ENCODE measurements at regions not wholly inside any gene's neighbourhood (a gene's known extent, or its start where the extent isn't known, plus 50 kb on each side); places are given as distances from the start of the nearest gene placed in this dataset.

DNA sequence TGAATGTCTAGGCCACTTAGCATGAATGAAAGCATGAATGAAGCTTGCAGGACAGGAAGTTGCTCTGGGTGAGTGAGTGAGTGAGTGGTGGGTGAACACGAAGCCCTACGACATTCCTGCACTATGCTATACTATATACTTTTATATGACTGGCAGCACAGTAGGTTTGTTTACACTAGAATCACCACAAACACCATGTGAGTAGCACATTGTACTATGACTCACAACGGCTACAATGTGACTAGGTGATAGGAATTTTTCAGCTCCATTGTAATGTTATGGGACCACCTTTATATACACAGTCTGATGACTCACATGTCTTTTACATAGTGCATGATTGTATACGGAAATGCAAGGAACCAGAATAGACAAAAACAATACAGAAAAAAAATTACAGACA is 1480.2 kb downstream of the AACS start:
- TF ChIP-seq, protein P1, sequence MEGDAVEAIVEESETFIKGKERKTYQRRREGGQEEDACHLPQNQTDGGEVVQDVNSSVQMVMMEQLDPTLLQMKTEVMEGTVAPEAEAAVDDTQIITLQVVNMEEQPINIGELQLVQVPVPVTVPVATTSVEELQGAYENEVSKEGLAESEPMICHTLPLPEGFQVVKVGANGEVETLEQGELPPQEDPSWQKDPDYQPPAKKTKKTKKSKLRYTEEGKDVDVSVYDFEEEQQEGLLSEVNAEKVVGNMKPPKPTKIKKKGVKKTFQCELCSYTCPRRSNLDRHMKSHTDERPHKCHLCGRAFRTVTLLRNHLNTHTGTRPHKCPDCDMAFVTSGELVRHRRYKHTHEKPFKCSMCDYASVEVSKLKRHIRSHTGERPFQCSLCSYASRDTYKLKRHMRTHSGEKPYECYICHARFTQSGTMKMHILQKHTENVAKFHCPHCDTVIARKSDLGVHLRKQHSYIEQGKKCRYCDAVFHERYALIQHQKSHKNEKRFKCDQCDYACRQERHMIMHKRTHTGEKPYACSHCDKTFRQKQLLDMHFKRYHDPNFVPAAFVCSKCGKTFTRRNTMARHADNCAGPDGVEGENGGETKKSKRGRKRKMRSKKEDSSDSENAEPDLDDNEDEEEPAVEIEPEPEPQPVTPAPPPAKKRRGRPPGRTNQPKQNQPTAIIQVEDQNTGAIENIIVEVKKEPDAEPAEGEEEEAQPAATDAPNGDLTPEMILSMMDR (IDR thresholded peaks at IDR 0.05; ENCODE audit: low read depth, low read length): no peak
- DNase-seq (ENCODE audit: low read depth in 2 of 2): peak in 1 of 2 donors; percentile 70
- no peak overlapping the region for H3K4me3 ChIP-seq (replicated peaks in 1 of 2; ENCODE audit: low read depth in 2 of 2, low read length in 2 of 2)

DNA sequence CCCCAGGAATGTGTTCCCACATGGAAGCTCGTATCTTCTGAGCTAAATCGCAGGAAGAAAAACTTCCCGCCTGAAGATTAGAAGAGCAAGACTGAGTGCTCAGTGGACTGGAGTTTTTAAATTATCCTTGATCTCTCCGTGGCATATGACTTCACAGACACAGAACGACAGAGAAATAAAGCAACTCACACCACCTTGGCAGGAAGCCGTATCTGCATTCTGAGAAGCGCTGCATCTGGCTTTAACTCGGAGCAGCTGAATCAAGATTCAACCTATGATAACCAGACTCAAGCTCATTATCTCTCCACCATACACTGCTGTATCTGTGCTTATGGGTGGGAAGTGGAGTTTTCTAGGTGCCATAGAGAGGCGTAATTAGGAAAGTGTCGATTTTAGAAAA is 1482.7 kb downstream of the AACS start:
- DNase-seq (ENCODE audit: low read depth in 2 of 2): peak in 1 of 2 donors; percentile 8
- no peak overlapping the region for H3K4me3 ChIP-seq (replicated peaks in 1 of 2; ENCODE audit: low read depth in 2 of 2, low read length in 2 of 2)
- TF ChIP-seq, protein P1 (IDR thresholded peaks at IDR 0.05; ENCODE audit: low read depth, low read length): no peak

DNA sequence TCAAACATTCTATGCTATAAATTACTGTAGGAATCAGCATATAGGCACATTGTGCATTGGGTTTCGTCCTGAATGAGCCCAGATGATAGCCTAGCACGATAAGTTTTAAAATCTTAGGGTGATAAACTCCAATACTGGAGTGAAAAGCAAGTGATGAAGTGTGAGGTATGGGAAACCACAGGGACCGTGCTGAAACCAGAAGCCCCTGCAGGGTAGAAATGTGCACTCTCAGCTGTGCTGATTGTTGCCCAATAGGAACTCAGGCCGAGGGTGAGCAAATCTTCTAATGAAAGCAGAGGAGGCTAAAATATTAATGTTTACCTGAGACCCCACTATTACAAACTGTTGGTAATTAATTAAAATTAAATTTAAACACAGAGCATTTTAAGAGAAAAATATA is 1486.6 kb downstream of the AACS start:
- TF ChIP-seq, protein P1 (IDR thresholded peaks at IDR 0.05; ENCODE audit: low read depth, low read length): no peak
- no peak for DNase-seq (ENCODE audit: low read depth in 2 of 2)
- H3K4me3 ChIP-seq (replicated peaks in 1 of 2; ENCODE audit: low read depth in 2 of 2, low read length in 2 of 2): no peak overlapping the region

DNA sequence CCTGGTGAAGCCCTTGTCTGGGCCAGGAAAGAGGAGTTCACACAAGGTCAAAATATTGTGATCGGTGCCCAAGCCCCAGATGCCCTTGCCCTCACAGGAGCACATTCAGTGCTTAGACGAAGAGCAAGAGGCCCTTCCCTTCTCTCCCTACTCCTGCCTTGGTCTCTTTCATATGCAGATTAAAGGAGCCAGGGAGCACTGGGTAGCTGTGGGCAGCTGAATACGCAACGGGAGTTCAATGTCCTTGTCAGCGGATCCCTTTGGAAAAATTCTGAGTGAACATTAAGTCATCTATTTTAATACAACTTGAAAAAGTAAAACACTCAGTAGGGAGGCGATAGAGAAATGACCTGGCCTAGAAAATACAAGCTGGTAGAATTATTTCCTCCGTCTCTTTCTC is 1489.4 kb downstream of the AACS start:
- DNase-seq (ENCODE audit: low read depth in 2 of 2): no peak
- TF ChIP-seq, protein P1 (IDR thresholded peaks at IDR 0.05; ENCODE audit: low read depth, low read length): no peak
- no peak overlapping the region for H3K4me3 ChIP-seq (replicated peaks in 1 of 2; ENCODE audit: low read depth in 2 of 2, low read length in 2 of 2)

DNA sequence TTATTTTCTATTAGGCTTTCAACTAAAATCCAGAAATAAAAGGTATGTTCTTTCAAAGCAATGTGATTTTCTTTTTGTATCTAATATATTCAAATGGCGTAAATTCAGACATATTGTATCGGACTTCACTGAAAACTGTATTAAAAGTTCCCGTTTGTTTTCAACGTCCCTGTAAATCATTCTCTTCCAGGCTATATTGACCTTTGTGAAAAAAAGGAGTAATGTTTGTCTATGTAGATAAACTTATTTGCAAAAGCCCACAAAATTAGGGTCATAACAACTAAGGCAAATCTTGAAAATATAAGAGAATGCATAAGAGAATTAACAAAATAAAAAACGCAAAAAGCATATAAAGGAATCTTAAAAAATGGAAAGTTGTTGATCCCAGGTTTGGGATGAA is 1492.4 kb downstream of the AACS start:
- TF ChIP-seq, protein P1 (IDR thresholded peaks at IDR 0.05; ENCODE audit: low read depth, low read length): no peak
- H3K4me3 ChIP-seq (replicated peaks in 1 of 2; ENCODE audit: low read depth in 2 of 2, low read length in 2 of 2): no peak overlapping the region
- no peak for DNase-seq (ENCODE audit: low read depth in 2 of 2)

DNA sequence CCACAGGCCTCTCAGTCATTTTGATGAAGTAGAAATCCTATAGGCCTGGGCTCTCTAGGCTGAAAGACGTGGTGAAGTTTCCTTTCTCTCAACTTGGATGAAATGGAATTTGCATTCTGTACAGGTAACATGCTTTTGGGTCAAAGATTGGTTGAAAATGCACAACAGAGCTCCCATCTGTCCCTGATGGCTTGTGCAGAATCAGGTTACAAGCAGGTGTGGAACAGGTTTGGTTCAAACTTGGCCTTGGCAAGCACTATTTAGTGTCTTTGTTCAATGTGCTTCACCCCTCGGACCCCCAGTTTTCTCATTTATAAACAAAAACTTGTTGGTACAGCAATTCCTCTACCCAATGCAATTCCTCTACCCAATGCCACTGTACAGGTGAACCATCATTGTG is 1493.0 kb downstream of the AACS start:
- TF ChIP-seq, protein P1 (IDR thresholded peaks at IDR 0.05; ENCODE audit: low read depth, low read length): no peak
- H3K4me3 ChIP-seq (replicated peaks in 1 of 2; ENCODE audit: low read depth in 2 of 2, low read length in 2 of 2): no peak overlapping the region
- DNase-seq (ENCODE audit: low read depth in 2 of 2): no peak

DNA sequence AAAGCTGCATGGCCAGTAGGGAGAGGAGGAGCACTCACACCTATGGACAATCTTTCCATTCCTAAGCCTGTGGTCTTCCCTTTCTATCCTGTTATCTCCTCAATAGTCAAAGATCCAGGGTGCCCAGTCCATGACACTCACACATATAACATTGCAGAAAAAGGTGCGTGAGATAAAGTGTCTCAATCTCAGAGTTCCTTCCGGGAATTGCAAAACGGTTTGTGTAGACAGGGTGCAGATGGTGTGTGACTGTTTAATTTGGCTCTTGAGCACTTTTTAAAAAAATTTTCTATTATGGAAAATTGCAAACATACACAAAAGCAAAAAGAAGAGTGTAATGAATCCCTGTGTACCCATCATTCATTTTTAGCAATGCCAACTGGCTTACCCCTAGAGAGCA is 1493.6 kb downstream of the AACS start:
- no peak overlapping the region for H3K4me3 ChIP-seq (replicated peaks in 1 of 2; ENCODE audit: low read depth in 2 of 2, low read length in 2 of 2)
- DNase-seq (ENCODE audit: low read depth in 2 of 2): peak in 1 of 2 donors; percentile 4
- TF ChIP-seq, protein P1 (IDR thresholded peaks at IDR 0.05; ENCODE audit: low read depth, low read length): no peak

All from cardiac fibroblast (primary cell).